Left hindlimb (tissue), 1 donor: ENCODE measurements at regions not wholly inside any gene's neighbourhood (a gene's known extent, or its start where the extent isn't known, plus 50 kb on each side); places are given as distances from the start of the nearest gene placed in this dataset.
"Not testable (repeated sequence)": the region's sequence is repeated elsewhere in the genome, so short reads cannot be mapped to it uniquely, and the experiment has no call there.

Source experiments
- DNase-seq: peaks from one replicate; pipeline ENCODE4 v3.0.0-alpha.2; 2018

GRCh38 chr13:64480211-64480610, 2749.9 kb downstream of the PCDH9 start:
- no peak for DNase-seq

GRCh38 chr13:64477146-64477545, 2753.0 kb downstream of the PCDH9 start:
- no peak for DNase-seq

- DNase-seq = not testable (repeated sequence)
These were observed 2754.0 kb downstream of the PCDH9 start for GRCh38 chr13:64476041-64476568.

- DNase-seq = no peak
These were observed 2758.2 kb downstream of the PCDH9 start for GRCh38 chr13:64471916-64472315.

- no peak for DNase-seq
These were observed 2759.4 kb downstream of the PCDH9 start for GRCh38 chr13:64470751-64471150.

- no peak for DNase-seq
These were observed 2770.4 kb downstream of the PCDH9 start for GRCh38 chr13:64459778-64460177.

GRCh38 chr13:64457976-64458375, 2772.2 kb downstream of the PCDH9 start:
- no peak for DNase-seq

- no peak for DNase-seq
These were observed 2775.0 kb downstream of the PCDH9 start for GRCh38 chr13:64455124-64455523.

- DNase-seq = no peak
These were observed 2776.3 kb downstream of the PCDH9 start for GRCh38 chr13:64453831-64454230.

GRCh38 chr13:64446372-64446771, 2783.8 kb downstream of the PCDH9 start:
- no peak for DNase-seq

GRCh38 chr13:64441740-64442139, 2788.4 kb downstream of the PCDH9 start:
- no peak for DNase-seq

GRCh38 chr13:64438084-64438483, 2792.1 kb downstream of the PCDH9 start:
- no peak for DNase-seq

- DNase-seq = no peak
These were observed 2800.4 kb downstream of the PCDH9 start for GRCh38 chr13:64429691-64430090.

GRCh38 chr13:64428196-64428595, 2801.9 kb downstream of the PCDH9 start:
- DNase-seq = no peak

GRCh38 chr13:64423467-64423866, 2806.7 kb downstream of the PCDH9 start:
- no peak for DNase-seq

GRCh38 chr13:64420181-64420580, 2810.0 kb downstream of the PCDH9 start:
- DNase-seq = no peak

GRCh38 chr13:64417581-64417980, 2812.6 kb downstream of the PCDH9 start:
- DNase-seq = no peak

- DNase-seq = no peak
These were observed 2815.8 kb downstream of the PCDH9 start for GRCh38 chr13:64414381-64414780.

- no peak for DNase-seq
These were observed 2816.6 kb downstream of the PCDH9 start for GRCh38 chr13:64413529-64413928.

- DNase-seq = no peak
These were observed 2819.7 kb downstream of the PCDH9 start for GRCh38 chr13:64410276-64411053.

GRCh38 chr13:64397701-64398100, 2832.4 kb downstream of the PCDH9 start:
- DNase-seq = no peak

- no peak for DNase-seq
These were observed 2852.5 kb downstream of the PCDH9 start for GRCh38 chr13:64377606-64378005.

- DNase-seq = no peak
These were observed 2858.7 kb downstream of the PCDH9 start for GRCh38 chr13:64371461-64371860.

- no peak for DNase-seq
These were observed 2859.1 kb downstream of the PCDH9 start for GRCh38 chr13:64371045-64371444.

- no peak for DNase-seq
These were observed 2861.0 kb downstream of the PCDH9 start for GRCh38 chr13:64369121-64369520.
